ENCODE measurements at regions not wholly inside any gene's neighbourhood (a gene's known extent, or its start where the extent isn't known, plus 50 kb on each side); places are given as distances from the start of the nearest gene placed in this dataset.

GRCh38 chr12:97764700-97765099 lies 302.1 kb downstream of the RMST start:
- H3K9me3 ChIP-seq (ENCODE audit: insufficient read depth, low read length) = no peaks in the 10 kb centered on the region
- H2AFZ ChIP-seq (ENCODE audit: low read depth, low read length) = no peak overlapping the region
- no peaks in the 10 kb centered on the region for H4K20me1 ChIP-seq (ENCODE audit: insufficient read depth, low read length)
- TF ChIP-seq EZH2phosphoT487 (IDR thresholded peaks at IDR 0.05; ENCODE audit: low read depth) (no peak), CTCF (IDR thresholded peaks at IDR 0.05; ENCODE audit: low read depth, low read length) (no peak)
- no peak overlapping the region for H3K27ac ChIP-seq (ENCODE audit: low read length)
- no peak overlapping the region for H3K4me2 ChIP-seq (ENCODE audit: low read length)
- H3K4me1 ChIP-seq (ENCODE audit: low read length) = no peaks in the 10 kb centered on the region
- H3K36me3 ChIP-seq (replicated peaks; ENCODE audit: low read depth, low read length) = no peaks in the 10 kb centered on the region
- no peaks in the 10 kb centered on the region for H3K79me2 ChIP-seq (ENCODE audit: low read length)
- no peak overlapping the region for H3K9ac ChIP-seq (ENCODE audit: low read length)
- H3K27me3 ChIP-seq (ENCODE audit: low read depth, low read length) = no peaks in the 10 kb centered on the region
- no peak overlapping the region for H3K4me3 ChIP-seq (ENCODE audit: low read length)

DNA sequence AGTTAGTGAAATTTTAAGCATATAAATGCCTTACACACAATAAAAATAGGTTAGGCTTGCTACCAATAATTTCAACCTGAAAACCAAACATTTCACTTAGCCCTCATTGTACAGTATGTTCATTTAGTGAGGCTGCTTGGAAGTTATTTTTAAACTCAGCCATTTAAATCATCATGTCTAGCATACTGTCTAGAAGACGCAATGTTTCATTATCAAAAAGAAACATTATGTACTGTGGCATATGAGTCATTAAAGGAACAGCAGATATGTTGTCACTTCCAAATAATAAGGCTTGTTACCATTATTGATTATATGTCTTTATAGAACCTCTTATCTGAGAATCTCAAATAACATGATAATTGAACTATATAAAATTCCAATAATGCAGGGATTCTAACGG lies 304.7 kb downstream of the RMST start:
- Histone ChIP-seq H3K4me1 (ENCODE audit: low read length) (peaks cover under 1% of the 10 kb centered on the region; the same call in 1 of the 2 replicates), H3K27ac (ENCODE audit: low read length) (no peak overlapping the region), H3K79me2 (ENCODE audit: low read length) (no peaks in the 10 kb centered on the region), H3K27me3 (ENCODE audit: low read depth, low read length) (no peaks in the 10 kb centered on the region), H3K9ac (ENCODE audit: low read length) (no peak overlapping the region), H3K4me2 (ENCODE audit: low read length) (no peak overlapping the region), H3K36me3 (replicated peaks; ENCODE audit: low read depth, low read length) (no peaks in the 10 kb centered on the region), H3K9me3 (ENCODE audit: insufficient read depth, low read length) (no peaks in the 10 kb centered on the region), H3K4me3 (ENCODE audit: low read length) (no peak overlapping the region), H4K20me1 (ENCODE audit: insufficient read depth, low read length) (no peaks in the 10 kb centered on the region), H2AFZ (ENCODE audit: low read depth, low read length) (no peak overlapping the region)
- no peak for TF ChIP-seq CTCF (IDR thresholded peaks at IDR 0.05; ENCODE audit: low read depth, low read length)
- TF ChIP-seq EZH2phosphoT487 (IDR thresholded peaks at IDR 0.05; ENCODE audit: low read depth) = no peak

DNA sequence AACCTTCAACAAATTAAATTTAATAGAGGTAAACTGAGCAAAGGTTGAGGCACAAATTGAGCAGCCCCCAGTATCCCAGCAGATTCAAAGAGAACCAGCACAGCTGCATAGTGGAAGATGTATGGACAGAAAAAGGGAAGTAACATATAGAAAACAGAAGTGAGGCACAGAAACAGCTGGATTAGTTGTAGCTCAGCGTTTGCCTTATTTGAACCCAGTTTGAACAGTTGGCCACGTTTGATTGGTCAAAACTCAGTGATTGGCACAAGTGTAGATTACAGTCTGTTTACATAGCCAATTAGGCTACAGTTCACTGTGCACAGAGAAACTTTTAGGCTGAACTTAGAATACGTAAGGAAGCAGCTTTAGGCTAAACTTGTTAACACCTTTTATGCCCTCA lies 315.5 kb downstream of the RMST start:
- H3K79me2 ChIP-seq (ENCODE audit: low read length) = no peaks in the 10 kb centered on the region
- no peak overlapping the region for H3K4me3 ChIP-seq (ENCODE audit: low read length)

GRCh38 chr12:97781342-97781741 lies 318.7 kb downstream of the RMST start:
- Histone ChIP-seq H3K27me3 (ENCODE audit: low read depth, low read length) (no peaks in the 10 kb centered on the region), H3K9ac (ENCODE audit: low read length) (no peak overlapping the region), H4K20me1 (ENCODE audit: insufficient read depth, low read length) (no peaks in the 10 kb centered on the region), H3K9me3 (ENCODE audit: insufficient read depth, low read length) (no peaks in the 10 kb centered on the region), H3K79me2 (ENCODE audit: low read length) (no peaks in the 10 kb centered on the region), H3K36me3 (replicated peaks; ENCODE audit: low read depth, low read length) (no peaks in the 10 kb centered on the region), H2AFZ (ENCODE audit: low read depth, low read length) (no peak overlapping the region), H3K4me2 (ENCODE audit: low read length) (no peak overlapping the region), H3K4me1 (ENCODE audit: low read length) (peaks cover 6% of the 10 kb centered on the region; the same call in 1 of the 2 replicates), H3K4me3 (ENCODE audit: low read length) (no peak overlapping the region), H3K27ac (ENCODE audit: low read length) (no peak overlapping the region)
- TF ChIP-seq CTCF (IDR thresholded peaks at IDR 0.05; ENCODE audit: low read depth, low read length) (no peak), EZH2phosphoT487 (IDR thresholded peaks at IDR 0.05; ENCODE audit: low read depth) (no peak)

More for the DNA sequence above, 315.5 kb downstream of the RMST start:
- TF ChIP-seq CTCF (IDR thresholded peaks at IDR 0.05; ENCODE audit: low read depth, low read length) (no peak), EZH2phosphoT487 (IDR thresholded peaks at IDR 0.05; ENCODE audit: low read depth) (no peak)
- Histone ChIP-seq H3K4me2 (ENCODE audit: low read length) (no peak overlapping the region), H3K27me3 (ENCODE audit: low read depth, low read length) (no peaks in the 10 kb centered on the region), H4K20me1 (ENCODE audit: insufficient read depth, low read length) (no peaks in the 10 kb centered on the region), H3K4me1 (ENCODE audit: low read length) (peaks cover 8% of the 10 kb centered on the region), H3K27ac (ENCODE audit: low read length) (no peak overlapping the region), H3K36me3 (replicated peaks; ENCODE audit: low read depth, low read length) (no peaks in the 10 kb centered on the region), H3K9me3 (ENCODE audit: insufficient read depth, low read length) (no peaks in the 10 kb centered on the region), H3K9ac (ENCODE audit: low read length) (no peak overlapping the region), H2AFZ (ENCODE audit: low read depth, low read length) (no peak overlapping the region)

Measured in OCI-LY3 (cell line).